ENCODE measurements at regions not wholly inside any gene's neighbourhood (a gene's known extent, or its start where the extent isn't known, plus 50 kb on each side); places are given as distances from the start of the nearest gene placed in this dataset.

DNA sequence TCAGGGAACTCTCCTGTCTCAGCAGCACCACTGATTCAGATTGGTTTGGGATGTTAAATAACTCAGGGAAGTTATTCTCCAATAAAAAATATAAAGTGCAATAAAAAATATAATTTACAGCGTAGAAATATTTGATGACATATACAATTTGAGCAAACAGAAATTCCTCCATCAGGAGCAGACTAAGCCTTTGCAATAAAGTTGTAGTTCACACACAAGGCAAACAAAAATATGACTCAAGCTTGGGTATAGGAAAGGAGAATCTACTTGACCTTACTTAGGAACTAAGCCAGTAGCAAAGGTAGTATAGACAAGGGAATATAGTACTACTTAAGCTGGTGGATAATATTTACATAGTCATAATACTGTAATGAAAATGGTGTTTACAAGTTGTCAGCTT, 264.1 kb downstream of the KIF21A start:
- Mint-ChIP-seq H3K27me3 (ENCODE audit: low read depth) (peaks cover 18% of the 10 kb centered on the region), H3K4me3 (no peak overlapping the region), H3K4me1 (peaks cover 15% of the 10 kb centered on the region), H3K9me3 (no peaks in the 10 kb centered on the region), H3K27ac (no peak overlapping the region), H3K36me3 (no peaks in the 10 kb centered on the region)
- no peak for TF ChIP-seq CTCF (IDR thresholded peaks at IDR 0.05; ENCODE audit: unreplicated experiment)
- no peak for DNase-seq (ENCODE audit: low spot score in 2 of 2, unreplicated experiment in 2 of 2)

GRCh38 chr12:39176356-39176755, 266.6 kb downstream of the KIF21A start:
- H3K27ac Mint-ChIP-seq, result peak overlapping the region; percentile 40

GRCh38 chr12:39173726-39174125, 268.3 kb upstream of the CPNE8 start:
- Mint-ChIP-seq H3K9me3 (no peaks in the 10 kb centered on the region), H3K36me3 (no peaks in the 10 kb centered on the region), H3K4me3 (no peak overlapping the region), H3K4me1 (peaks cover 18% of the 10 kb centered on the region), H3K27me3 (ENCODE audit: low read depth) (peaks cover 16% of the 10 kb centered on the region), H3K27ac (no peak overlapping the region)
- DNase-seq (ENCODE audit: low spot score in 2 of 2, unreplicated experiment in 2 of 2), result no peak
- TF ChIP-seq CTCF (IDR thresholded peaks at IDR 0.05; ENCODE audit: unreplicated experiment), result no peak

More at GRCh38 chr12:39176356-39176755, 266.6 kb downstream of the KIF21A start:
- Mint-ChIP-seq H3K36me3 (no peaks in the 10 kb centered on the region), H3K4me3 (no peak overlapping the region), H3K27me3 (ENCODE audit: low read depth) (peaks cover 22% of the 10 kb centered on the region), H3K4me1 (peaks cover 18% of the 10 kb centered on the region), H3K9me3 (no peaks in the 10 kb centered on the region)
- no peak for DNase-seq (ENCODE audit: low spot score in 2 of 2, unreplicated experiment in 2 of 2)
- TF ChIP-seq CTCF (IDR thresholded peaks at IDR 0.05; ENCODE audit: unreplicated experiment), result no peak

- H3K9me3 Mint-ChIP-seq, result no peaks in the 10 kb centered on the region
- no peaks in the 10 kb centered on the region for H3K4me1 Mint-ChIP-seq
- H3K27me3 Mint-ChIP-seq (ENCODE audit: low read depth), result no peaks in the 10 kb centered on the region
- DNase-seq (ENCODE audit: low spot score in 2 of 2, unreplicated experiment in 2 of 2), result no peak
- H3K36me3 Mint-ChIP-seq, result no peaks in the 10 kb centered on the region
- H3K4me3 Mint-ChIP-seq, result no peak overlapping the region
- TF ChIP-seq CTCF (IDR thresholded peaks at IDR 0.05; ENCODE audit: unreplicated experiment), result no peak
- no peak overlapping the region for H3K27ac Mint-ChIP-seq
Observed at GRCh38 chr12:39165338-39165737, 259.9 kb upstream of the CPNE8 start.

DNA sequence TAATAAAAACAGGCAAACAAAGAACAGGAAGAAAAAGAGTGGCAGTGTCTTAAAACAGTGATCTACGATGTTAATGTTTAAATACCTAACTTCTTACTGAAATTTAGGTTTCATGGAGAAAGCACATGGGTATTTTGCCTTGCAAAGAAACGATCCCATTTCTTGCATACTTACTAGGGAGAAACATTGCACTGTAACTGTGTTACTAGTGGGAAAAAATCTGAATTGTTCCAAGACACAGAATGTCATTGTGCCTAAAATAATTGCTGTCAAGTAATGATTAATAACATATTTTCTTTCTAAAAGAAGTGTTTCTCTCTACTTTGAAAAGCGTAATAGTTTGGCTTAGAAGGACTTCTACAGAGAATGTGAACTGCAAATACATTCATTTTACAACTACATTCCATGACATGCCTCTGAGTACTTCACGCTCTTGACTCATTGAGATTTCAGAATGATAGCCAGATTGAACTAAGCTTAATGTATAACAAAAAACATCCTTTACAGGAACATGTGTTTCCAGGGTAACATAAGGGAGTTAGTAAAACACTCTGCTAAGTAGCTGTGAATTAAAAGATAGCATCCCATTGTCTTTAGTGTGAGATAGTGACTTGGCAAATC, 256.2 kb upstream of the CPNE8 start:
- H3K27ac Mint-ChIP-seq, result no peak overlapping the region
- H3K9me3 Mint-ChIP-seq, result no peaks in the 10 kb centered on the region
- H3K27me3 Mint-ChIP-seq (ENCODE audit: low read depth), result no peaks in the 10 kb centered on the region
- TF ChIP-seq CTCF (IDR thresholded peaks at IDR 0.05; ENCODE audit: unreplicated experiment), result no peak
- DNase-seq (ENCODE audit: low spot score in 2 of 2, unreplicated experiment in 2 of 2), result no peak
- H3K4me3 Mint-ChIP-seq, result no peak overlapping the region
- no peaks in the 10 kb centered on the region for H3K36me3 Mint-ChIP-seq
- H3K4me1 Mint-ChIP-seq, result peaks cover 19% of the 10 kb centered on the region

Data from mesothelial cell of epicardium (in vitro differentiated cells).